ENCODE measurements at regions not wholly inside any gene's neighbourhood (a gene's known extent, or its start where the extent isn't known, plus 50 kb on each side); places are given as distances from the start of the nearest gene placed in this dataset.

DNA sequence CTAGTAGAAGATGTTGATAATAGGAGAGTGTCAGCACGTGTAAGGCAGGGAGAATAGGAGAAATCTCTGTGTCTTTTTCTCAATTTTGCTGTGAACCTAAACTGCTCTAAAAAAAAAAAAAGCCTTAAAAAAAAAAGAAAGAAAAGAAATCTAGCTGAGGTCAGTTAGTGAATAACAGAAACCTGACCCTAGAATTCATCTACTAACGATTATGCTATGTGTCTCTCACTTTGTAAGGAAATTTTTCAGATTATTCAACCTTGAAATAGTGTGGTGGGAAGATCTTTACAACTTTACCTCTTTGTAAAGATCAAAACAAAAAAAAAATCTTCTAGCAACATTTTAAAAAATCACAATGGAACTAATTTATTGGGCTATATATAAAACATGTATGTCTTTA, 995.7 kb downstream of the GALC start:
- H3K4me3 ChIP-seq (ENCODE audit: low read depth, low read length): no peak overlapping the region
- TF ChIP-seq, protein P1, sequence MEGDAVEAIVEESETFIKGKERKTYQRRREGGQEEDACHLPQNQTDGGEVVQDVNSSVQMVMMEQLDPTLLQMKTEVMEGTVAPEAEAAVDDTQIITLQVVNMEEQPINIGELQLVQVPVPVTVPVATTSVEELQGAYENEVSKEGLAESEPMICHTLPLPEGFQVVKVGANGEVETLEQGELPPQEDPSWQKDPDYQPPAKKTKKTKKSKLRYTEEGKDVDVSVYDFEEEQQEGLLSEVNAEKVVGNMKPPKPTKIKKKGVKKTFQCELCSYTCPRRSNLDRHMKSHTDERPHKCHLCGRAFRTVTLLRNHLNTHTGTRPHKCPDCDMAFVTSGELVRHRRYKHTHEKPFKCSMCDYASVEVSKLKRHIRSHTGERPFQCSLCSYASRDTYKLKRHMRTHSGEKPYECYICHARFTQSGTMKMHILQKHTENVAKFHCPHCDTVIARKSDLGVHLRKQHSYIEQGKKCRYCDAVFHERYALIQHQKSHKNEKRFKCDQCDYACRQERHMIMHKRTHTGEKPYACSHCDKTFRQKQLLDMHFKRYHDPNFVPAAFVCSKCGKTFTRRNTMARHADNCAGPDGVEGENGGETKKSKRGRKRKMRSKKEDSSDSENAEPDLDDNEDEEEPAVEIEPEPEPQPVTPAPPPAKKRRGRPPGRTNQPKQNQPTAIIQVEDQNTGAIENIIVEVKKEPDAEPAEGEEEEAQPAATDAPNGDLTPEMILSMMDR (IDR thresholded peaks at IDR 0.05; ENCODE audit: insufficient read depth, low read length): no peak
- no peak for DNase-seq (ENCODE audit: low read depth)

DNA sequence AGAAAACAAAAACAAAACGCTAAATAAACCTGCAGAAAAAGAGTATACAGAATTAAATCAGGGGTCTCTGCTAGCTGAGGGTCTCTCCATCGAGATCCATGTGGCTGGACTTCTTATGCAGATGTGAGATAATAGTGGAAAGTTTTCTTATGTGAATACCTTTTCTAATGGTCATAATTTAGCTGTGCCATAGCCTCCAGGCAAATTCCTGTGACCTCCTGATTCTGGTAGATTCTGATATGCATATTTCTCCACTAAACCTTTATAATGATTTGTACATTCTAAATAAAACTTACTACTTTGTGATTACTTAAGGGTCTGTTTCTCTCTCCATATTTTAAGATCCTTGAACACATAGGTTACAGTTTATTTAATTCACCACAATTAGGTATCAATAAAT, 1002.6 kb downstream of the GALC start:
- no peak overlapping the region for H3K4me3 ChIP-seq (ENCODE audit: low read depth, low read length)
- TF ChIP-seq, protein P1 (IDR thresholded peaks at IDR 0.05; ENCODE audit: insufficient read depth, low read length): no peak
- no peak for DNase-seq (ENCODE audit: low read depth)

DNA sequence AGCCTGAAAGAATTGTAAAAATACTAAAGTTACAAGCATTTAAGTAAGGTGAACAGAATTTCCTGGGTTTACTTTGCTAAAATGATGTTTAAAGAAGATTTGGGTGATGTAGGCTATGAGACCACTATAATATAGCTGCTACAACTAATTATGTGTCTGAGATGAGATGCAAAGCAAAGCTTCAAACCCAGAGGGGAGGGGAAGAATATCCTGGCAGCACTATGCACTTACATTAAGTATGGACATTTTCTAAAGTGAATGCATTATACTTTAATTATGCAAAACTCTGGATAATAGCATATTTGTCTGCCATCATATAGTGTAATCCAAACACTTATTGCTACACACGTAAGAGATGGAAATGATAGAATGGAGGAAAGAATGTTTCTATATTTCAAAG, 1003.7 kb downstream of the GALC start:
- DNase-seq (ENCODE audit: low read depth): no peak
- no peak overlapping the region for H3K4me3 ChIP-seq (ENCODE audit: low read depth, low read length)
- TF ChIP-seq, protein P1 (IDR thresholded peaks at IDR 0.05; ENCODE audit: insufficient read depth, low read length): no peak

DNA sequence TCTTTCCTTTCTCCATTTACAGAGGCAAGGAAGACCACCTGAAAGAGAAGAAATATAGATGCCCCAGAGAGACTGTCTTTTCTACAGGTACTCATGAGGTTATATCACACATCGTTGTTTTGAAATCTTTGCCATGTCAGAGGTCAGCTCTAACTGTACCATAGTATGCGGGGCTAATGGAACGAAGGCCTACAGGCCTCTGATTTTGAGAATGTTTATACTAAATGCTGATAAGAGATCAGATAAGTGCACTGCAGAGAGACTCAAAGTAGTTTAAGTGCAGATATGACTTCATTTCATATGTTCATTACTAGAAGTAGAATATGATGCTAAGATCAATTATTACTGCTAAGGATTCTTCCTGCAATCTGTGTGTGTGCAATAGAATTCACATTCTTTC, 1005.0 kb downstream of the GALC start:
- no peak overlapping the region for H3K4me3 ChIP-seq (ENCODE audit: low read depth, low read length)
- TF ChIP-seq, protein P1 (IDR thresholded peaks at IDR 0.05; ENCODE audit: insufficient read depth, low read length): no peak
- DNase-seq (ENCODE audit: low read depth): no peak

DNA sequence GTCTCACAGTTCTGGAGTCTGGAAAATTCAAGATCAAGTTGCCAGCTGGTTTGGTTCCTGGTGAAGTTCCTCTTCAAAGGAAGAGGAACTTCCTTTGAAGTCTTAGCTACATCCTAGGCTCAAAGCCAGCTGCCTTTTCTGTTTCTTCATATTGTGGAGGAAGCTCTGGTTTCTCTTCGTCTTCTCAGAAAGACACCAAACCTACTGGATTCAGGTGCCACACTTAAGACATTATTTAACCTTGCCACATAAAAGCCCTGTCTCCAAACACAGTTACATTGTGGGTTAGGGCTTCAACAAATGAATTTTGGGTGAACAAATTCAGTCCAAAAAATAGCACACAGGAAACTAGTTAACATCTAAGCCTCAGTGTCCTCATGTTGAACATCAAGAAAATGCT, 1019.8 kb downstream of the GALC start:
- TF ChIP-seq, protein P1 (IDR thresholded peaks at IDR 0.05; ENCODE audit: insufficient read depth, low read length): no peak
- no peak overlapping the region for H3K4me3 ChIP-seq (ENCODE audit: low read depth, low read length)

DNA sequence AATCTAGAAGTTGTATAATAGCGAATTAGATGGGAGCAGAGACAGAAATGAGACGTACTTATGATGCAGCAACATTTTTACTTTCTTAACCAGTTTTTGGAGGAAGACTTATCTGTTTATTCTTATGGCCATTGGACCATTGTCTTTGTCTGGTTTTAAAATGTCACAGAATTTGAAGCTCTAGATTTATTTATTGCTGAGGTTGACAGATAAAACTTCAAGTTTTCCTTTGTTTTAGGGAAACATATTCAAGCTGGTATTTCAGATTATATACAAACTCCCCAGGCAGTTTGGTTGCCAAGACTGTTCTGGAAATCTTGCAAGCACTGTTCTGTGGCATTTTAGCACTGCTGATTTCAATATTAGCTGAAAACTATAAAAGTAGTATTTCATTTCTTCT, 1021.7 kb downstream of the GALC start:
- no peak for DNase-seq (ENCODE audit: low read depth)
- TF ChIP-seq, protein P1 (IDR thresholded peaks at IDR 0.05; ENCODE audit: insufficient read depth, low read length): no peak
- H3K4me3 ChIP-seq (ENCODE audit: low read depth, low read length): no peak overlapping the region

More for the DNA sequence above, 1019.8 kb downstream of the GALC start:
- no peak for DNase-seq (ENCODE audit: low read depth)

DNA sequence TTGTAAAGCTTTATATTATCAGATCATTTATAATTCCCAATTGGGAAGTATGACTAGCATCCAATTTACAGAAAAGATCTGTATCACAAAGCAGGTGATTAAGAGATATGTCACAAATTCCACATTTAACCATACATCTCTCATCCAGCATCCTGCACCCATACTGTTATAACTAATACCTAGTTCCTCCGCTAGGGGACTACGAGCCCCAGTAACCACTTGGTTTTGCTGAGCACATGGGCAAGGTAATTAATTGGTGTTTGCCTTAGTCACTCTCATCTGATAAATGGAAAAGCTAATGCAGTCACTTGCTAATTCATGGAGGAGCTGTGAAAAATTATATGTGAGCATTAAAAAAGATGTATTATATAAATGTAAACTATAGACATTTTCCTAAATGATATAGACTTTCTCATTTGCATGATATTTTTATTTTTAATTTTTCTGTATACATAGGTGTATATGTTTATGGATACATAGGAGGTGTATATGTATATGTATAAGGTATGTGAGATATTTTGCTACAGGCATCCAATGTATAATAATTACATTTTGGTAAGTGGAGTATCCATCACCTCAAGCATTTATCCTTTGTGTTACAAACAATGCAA, 1031.8 kb downstream of the GALC start:
- TF ChIP-seq, protein P1 (IDR thresholded peaks at IDR 0.05; ENCODE audit: insufficient read depth, low read length): peak; percentile 73
- peak; percentile 36 for DNase-seq (ENCODE audit: low read depth)

More for the DNA sequence above, 1031.8 kb downstream of the GALC start:
- H3K4me3 ChIP-seq (ENCODE audit: low read depth, low read length): no peak overlapping the region
